HG03565 (cell line): ENCODE measurements at regions not wholly inside any gene's neighbourhood (a gene's known extent, or its start where the extent isn't known, plus 50 kb on each side); places are given as distances from the start of the nearest gene placed in this dataset.
A peak's percentile ranks its signal among the peaks of the same experiment; 100 is the strongest.
"Not testable (repeated sequence)": the region's sequence is repeated elsewhere in the genome, so short reads cannot be mapped to it uniquely, and the experiment has no call there.

Experiments
- ATAC-seq: cut with Tn5 transposase; IDR thresholded peaks from one replicate; pipeline ENCODE4 v1.9.1; 2021; ENCODE audit warnings: mild to moderate bottlenecking, moderate library complexity; ENCODE audit not compliant: unreplicated experiment

GRCh38 chr17:56000411-56000810 is 152.9 kb upstream of the ANKFN1 start:
- ATAC-seq: no peak

GRCh38 chr17:56002656-56003055 is 150.6 kb upstream of the ANKFN1 start:
- not testable (repeated sequence) for ATAC-seq

GRCh38 chr17:56009795-56010651 is 143.3 kb upstream of the ANKFN1 start:
- ATAC-seq: no peak

GRCh38 chr17:56011406-56012131 is 141.7 kb upstream of the ANKFN1 start:
- no peak for ATAC-seq

- ATAC-seq: no peak
Measured at GRCh38 chr17:56018211-56018610, 135.1 kb upstream of the ANKFN1 start.

GRCh38 chr17:56020369-56020768 is 132.9 kb upstream of the ANKFN1 start:
- peak; percentile 62 for ATAC-seq

GRCh38 chr17:56021681-56022190 is 131.5 kb upstream of the ANKFN1 start:
- ATAC-seq: no peak

- no peak for ATAC-seq
Measured at GRCh38 chr17:56023851-56024250, 129.4 kb upstream of the ANKFN1 start.

- no peak for ATAC-seq
Measured at GRCh38 chr17:56026915-56027314, 126.4 kb upstream of the ANKFN1 start.

GRCh38 chr17:56028837-56029236 is 124.4 kb upstream of the ANKFN1 start:
- no peak for ATAC-seq

GRCh38 chr17:56030009-56030624 is 123.2 kb upstream of the ANKFN1 start:
- no peak for ATAC-seq

- ATAC-seq: no peak
Measured at GRCh38 chr17:56031636-56032035, 121.6 kb upstream of the ANKFN1 start.

- ATAC-seq: no peak
Measured at GRCh38 chr17:56034197-56034635, 119.1 kb upstream of the ANKFN1 start.

- no peak for ATAC-seq
Measured at GRCh38 chr17:56038131-56038530, 115.1 kb upstream of the ANKFN1 start.

GRCh38 chr17:56045872-56046271 is 107.4 kb upstream of the ANKFN1 start:
- no peak for ATAC-seq

- ATAC-seq: no peak
Measured at GRCh38 chr17:56047331-56047730, 105.9 kb upstream of the ANKFN1 start.

GRCh38 chr17:56057869-56058268 is 95.4 kb upstream of the ANKFN1 start:
- no peak for ATAC-seq

GRCh38 chr17:56064506-56064905 is 88.8 kb upstream of the ANKFN1 start:
- ATAC-seq: no peak

- no peak for ATAC-seq
Measured at GRCh38 chr17:56074361-56074890, 78.8 kb upstream of the ANKFN1 start.

- ATAC-seq: no peak
Measured at GRCh38 chr17:56076980-56077379, 76.3 kb upstream of the ANKFN1 start.

- ATAC-seq: no peak
Measured at GRCh38 chr17:56083475-56083874, 69.8 kb upstream of the ANKFN1 start.
